Hepatic stellate cell (primary cell): ENCODE measurements at regions not wholly inside any gene's neighbourhood (a gene's known extent, or its start where the extent isn't known, plus 50 kb on each side); places are given as distances from the start of the nearest gene placed in this dataset.
A peak's percentile ranks its signal among the peaks of the same experiment; 100 is the strongest.

Experiments used
- DNase-seq: peaks from one replicate; pipeline ENCODE4 v3.0.0; 2011; ENCODE audit warnings: low spot score

DNA sequence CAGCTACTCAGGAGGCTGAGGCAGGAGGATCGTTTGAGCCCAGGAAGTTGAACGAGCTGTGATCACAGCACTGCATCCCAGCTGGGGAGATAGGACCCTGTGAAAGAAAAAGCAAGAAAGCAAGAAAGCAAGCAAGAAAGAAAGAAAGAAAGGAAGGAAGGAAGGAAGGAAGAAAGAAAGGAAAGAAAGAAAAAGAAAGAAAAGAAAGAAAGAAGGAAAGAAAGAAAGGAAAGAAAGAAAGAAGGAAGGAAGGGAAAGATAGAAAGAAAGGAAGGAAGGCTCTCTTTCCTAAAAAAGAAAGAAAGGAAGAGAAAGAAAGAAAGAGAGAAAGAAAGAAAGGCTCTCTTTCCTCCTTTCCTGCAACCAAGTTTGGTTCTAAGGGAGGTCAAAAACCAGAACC is 380.3 kb downstream of the PCNX1 start:
- no peak for DNase-seq

GRCh38 chr14:71289536-71289935 is 382.3 kb downstream of the PCNX1 start:
- DNase-seq = no peak

DNA sequence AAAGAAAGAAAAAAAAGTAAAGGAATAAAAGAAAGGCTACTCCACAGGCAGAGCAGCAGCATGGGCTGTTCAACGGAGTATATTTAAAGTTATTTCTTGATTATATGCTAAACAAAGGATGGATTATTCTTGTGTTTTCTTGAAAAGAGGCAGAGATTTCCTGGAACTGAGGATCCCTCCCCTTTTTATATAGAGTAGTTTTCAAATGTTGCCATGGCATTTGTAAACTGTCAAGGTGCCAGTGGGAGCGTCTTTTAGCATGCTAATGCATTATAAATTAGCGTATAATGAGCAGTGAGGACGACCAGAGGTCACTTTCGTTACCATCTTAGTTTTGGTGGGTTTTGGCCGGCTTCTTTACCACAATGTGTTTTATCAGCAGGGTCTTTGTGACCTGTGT is 383.0 kb downstream of the PCNX1 start:
- no peak for DNase-seq

DNA sequence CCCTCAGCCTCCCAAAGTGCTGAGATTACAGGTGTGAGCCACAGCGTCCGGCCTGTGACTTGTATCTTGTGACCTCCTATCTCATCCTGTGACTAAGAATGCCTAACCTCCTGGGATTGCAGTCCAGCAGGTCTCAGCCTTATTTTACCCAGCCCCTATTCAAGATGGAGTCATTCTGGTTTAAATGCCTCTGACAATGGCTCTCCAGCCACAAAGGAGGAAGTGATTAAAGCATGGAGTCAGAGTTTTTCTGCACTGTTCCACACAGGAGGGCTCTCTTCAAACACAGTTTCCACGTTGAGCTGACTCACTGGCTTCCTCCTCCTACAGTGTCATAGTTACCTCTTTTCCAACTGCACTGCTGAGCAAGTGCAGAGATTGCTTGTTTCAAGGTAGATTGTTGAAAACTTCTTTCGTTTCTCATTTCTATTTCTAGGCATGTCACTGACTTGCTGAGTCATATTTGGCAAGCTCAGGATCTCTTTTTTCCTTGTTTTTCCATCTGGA is 383.8 kb downstream of the PCNX1 start:
- DNase-seq = peak; percentile 32

- DNase-seq = no peak
Observed at GRCh38 chr14:71296184-71296583, 388.9 kb downstream of the PCNX1 start.

DNA sequence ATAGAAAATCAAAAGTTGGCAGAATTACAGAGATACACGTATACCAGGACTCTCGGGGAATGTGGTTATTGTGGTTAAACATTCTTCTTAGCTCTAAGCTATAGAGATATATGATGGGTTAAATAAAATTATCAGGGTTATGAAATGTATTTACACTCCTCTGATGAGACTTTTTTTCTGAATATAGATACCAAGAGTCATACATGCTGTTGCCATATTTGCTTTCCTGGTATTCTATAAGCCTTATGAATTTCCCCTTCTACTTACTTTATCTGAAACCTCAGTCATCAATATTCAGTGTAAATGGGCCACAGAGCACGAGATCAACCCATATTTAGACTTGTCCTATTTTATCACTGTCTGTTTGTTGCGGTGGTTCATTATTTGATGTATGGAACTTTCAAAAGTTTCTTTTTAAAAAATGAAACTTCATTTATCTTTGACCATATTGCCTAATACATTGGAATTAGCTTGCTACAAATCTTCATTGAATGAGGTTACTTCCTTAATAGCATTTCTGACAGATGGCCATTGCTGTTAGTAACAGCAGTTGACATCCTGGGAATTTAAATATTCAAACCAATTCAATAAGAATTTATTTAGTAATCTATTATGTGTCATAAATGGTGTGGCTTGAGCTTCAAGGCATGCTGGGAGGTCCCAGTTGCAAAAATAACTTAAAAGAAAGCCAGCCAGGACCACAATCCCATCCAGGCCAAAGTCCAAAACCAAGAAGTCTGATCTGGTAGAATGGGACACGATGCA is 393.5 kb downstream of the PCNX1 start:
- DNase-seq = no peak

DNA sequence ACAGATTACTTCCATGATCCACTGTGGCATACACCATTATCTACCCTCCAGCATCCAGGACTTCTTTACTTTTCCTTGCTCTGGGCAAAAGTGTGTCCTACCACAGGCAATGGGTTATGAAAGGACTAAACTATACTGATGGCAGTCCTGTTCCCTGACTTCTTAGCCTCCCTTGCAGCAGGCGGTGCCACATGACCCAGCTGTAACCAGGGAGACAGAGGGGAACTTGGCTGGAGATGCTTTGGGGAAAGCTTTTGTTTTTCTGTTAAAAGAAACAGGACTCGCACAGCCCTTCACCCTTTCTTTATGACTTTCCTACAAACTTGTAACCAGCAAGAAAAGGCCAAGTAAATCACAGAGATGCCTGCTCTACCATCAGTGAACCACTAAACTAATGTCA is 394.4 kb downstream of the PCNX1 start:
- DNase-seq = no peak

DNA sequence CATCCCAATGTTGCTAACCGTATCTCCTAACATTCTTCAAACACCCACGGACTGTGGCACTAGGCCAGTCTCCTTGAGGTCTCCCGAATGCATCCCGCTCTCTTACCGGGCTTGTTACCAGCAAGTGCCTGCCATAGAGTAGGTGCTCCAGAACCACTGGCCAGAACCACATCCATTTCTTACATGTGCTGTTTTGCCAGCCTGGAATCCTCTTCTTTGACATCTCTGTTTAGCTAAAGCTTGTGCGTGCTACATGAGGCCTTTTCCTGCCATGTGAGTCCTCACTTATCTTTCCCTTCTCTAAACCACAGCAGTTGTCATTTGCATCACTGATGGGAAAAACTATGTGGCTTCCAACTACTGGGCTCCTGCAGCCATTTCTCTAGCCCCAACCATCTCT is 397.4 kb downstream of the PCNX1 start:
- no peak for DNase-seq

GRCh38 chr14:71308671-71309070 is 401.4 kb downstream of the PCNX1 start:
- DNase-seq = no peak

- no peak for DNase-seq
Observed at GRCh38 chr14:71309756-71310155, 402.5 kb downstream of the PCNX1 start.

- DNase-seq = no peak
Observed at GRCh38 chr14:71311061-71311460, 403.8 kb downstream of the PCNX1 start.

GRCh38 chr14:71314717-71315116 is 407.5 kb downstream of the PCNX1 start:
- no peak for DNase-seq

DNA sequence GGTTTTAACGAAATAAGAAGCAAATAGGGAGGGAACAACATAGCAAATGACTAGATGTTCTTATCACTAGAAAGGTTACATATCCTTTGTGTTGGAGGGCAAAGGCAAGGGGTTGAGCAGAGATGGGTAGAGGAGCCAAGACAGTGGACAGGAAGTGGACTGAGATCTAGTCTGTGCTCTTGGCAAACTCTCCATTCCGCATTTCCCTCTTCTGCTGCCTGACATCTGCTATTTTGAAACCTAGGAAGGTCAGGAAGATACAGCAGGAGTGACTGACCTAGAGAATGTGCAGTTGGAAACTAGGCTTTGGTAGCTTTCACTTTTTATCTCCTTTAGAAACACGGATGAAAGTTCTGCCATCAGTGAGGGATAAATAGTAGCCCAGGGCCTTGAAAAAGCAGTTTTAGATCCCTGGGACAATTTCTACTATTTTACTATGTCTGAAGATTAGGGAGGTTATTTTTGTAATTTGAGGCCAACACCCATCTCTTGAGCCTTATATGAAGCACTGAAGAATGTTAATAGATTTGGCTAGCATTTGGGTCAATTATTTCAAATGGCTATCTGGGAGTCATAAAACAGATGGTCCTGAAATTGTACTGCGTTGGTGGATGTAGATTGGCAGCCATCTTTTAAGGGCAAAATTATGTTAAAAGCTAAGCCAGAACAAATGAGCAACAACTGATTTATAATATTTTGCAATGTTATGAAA is 410.3 kb downstream of the PCNX1 start:
- DNase-seq = no peak

- no peak for DNase-seq
Observed at GRCh38 chr14:71318097-71318459, 410.8 kb downstream of the PCNX1 start.

DNA sequence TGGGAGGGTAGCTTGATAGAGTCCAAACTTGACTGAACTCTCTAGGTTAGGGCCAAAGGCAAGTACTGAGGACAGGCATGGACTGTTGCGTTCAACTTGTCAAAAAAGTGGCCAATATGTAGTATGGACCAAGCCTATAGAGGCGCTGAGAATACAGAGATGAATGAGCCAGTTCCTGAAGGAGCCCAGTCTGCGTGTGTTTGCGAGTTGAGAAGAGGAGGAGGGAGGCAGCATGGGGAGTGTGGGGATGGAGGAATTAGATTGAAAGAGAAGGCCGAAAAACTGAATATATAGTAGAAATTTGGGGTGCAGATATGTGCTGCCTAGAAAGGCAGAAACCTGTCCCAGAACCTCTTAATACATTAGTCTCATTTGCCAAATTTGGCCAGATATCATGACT is 412.4 kb downstream of the PCNX1 start:
- DNase-seq = peak; percentile 22

DNA sequence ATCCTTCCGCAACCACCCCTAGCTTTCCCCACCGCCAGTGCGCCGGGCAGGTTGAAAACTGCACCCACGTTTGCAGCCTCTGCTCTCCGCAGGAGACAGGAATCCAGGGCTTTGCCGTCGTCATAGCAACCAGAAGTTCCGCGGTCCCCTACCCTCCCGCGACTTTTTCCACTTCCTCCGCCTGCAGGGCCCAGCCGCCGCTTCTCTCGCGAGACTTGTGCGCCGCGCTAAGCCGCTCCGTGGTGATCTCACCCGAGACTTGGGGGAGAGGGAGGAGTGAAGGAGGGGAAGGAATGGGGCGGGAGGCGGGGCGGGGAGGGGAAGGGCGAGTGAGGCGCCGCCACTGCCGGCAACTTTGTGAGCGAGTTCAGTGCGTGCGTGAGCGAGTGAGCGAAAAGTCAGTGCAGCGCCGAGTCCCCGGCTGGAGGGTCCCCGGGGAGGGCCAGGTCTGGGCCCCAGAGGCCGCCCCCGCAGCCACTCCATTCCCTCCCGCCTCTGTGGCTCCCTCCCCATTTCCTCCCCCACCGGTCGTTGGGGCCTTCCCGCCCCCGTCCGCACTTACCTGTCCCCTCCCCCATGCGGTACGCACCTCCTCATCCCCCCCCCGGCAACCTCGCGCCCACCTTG is 413.0 kb downstream of the PCNX1 start, which contains the start of gene SIPA1L1:
TSS of gene SIPA1L1 (plus strand) at position 370 of the 627 bp plus-strand sequence.
- DNase-seq = peak; percentile 96

GRCh38 chr14:71320734-71321573 is 413.7 kb downstream of the PCNX1 start:
- DNase-seq = peak; percentile 69

DNA sequence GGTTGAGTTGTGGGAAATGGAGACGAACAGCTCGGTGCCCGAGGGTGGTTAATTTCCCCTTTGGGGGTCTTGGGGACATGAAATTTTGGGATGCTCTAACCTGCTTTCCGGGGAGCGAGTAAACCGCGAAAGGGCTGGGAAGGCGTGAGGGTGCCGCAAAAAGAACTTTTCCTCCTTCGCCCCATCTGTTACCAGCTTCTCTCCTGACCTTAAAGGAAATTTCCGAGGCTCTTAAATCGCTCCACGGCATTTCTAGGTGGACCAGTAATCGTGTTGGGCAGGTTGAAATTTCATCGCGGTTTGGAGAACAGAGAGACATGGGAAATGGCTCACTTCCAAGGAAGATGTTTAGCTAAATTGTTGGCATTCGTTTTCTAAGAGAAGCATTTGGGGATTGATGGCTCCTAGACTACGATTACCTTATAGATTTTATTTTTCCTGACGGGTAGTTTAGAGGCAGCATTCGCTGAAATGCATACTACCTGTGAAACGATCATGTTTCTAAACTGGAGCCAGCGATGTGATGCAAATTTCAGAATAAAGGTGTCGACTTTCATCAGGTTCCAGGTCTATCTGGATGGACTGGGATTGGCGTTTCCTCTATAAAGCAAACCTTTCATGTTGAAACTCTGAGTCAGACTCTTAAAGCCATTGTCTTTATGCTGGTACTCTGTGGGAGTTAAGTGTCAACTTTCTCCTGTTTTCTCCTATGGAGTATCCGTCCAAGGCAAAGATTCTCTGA is 414.5 kb downstream of the PCNX1 start:
- peak; percentile 22 for DNase-seq

DNA sequence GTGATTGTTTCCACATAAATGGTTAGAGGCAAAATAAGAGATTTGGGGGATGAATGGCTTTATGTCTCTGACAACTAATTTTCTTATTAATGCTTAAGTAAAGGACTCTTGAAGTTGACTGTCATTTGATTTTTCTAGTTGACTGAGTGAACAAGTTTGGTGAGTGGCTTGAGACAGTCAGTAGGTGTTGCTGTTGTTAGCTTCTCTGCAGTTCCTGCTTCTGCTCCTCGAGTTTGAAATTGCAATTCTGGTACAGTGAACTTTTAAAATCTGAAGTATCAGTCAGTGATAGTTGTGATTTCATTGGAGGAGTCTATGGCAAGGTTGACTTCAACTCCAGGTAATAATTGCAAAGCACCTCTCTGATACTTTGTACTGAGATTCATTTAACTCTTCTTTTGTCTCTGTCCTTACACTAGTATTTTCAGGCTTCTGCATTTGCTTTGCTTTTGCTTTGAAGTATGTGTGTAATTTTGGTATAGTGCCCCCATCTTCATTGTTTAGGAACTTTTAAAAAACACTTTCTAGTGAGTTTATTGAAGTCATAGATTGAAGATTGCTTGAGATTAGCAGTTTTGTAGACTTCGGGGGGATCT is 415.5 kb downstream of the PCNX1 start:
- DNase-seq = peak; percentile 61

GRCh38 chr14:71324767-71325272 is 417.6 kb downstream of the PCNX1 start:
- DNase-seq = no peak

- DNase-seq = no peak
Observed at GRCh38 chr14:71327691-71328090, 420.4 kb downstream of the PCNX1 start.
